ENCODE measurements at regions not wholly inside any gene's neighbourhood (a gene's known extent, or its start where the extent isn't known, plus 50 kb on each side); places are given as distances from the start of the nearest gene placed in this dataset.

- no peak for TF ChIP-seq CTCF (IDR thresholded peaks at IDR 0.05)
- TF ChIP-seq POLR2A (IDR thresholded peaks at IDR 0.05), result no peak
- DNase-seq (ENCODE audit: low spot score in 2 of 2), result peak in 1 of 2 donors; percentile 75
- WGBS, 2 donors, result 85 to 94% methylated on average over 6 of the region's 6 CpGs
- H3K4me3 ChIP-seq (ENCODE audit: low read depth, poor library complexity, severe bottlenecking), result no peak overlapping the region
- intact Hi-C loops (cut with DNase I; ENCODE audit: low total_unique reads), result no loop called here
These were observed 50.0 kb upstream of the RNU6ATAC start for GRCh38 chr9:134214386-134214765.

GRCh38 chr9:134214766-134215419 is 50.5 kb upstream of the RNU6ATAC start:
- 75 to 79% methylated on average over 22 of the region's 22 CpGs for WGBS, 2 donors
- no peak overlapping the region for H3K4me3 ChIP-seq (ENCODE audit: low read depth, poor library complexity, severe bottlenecking)
- TF ChIP-seq POLR2A (IDR thresholded peaks at IDR 0.05), result no peak
- TF ChIP-seq CTCF (IDR thresholded peaks at IDR 0.05), result no peak
- DNase-seq (ENCODE audit: low spot score in 2 of 2), result peak in 1 of 2 donors; percentile 83
- intact Hi-C loops (cut with DNase I; ENCODE audit: low total_unique reads), result no loop called here

DNA sequence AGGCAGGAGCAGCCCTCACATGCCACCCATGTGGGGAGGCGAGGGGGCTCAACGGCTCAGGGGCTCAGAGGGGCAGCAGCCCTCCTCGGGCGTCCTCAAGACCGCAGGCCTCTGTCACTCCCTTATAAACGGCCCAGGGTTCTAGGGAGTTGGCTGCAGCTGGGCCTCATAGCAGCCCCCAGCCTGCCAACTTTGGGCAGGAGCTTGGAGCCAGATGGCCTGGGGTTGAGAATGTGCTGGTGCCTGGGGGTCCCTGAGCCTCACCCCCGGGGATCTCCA is 51.0 kb upstream of the RNU6ATAC start:
- 45 to 71% methylated on average over 3 to 7 of the region's 7 CpGs for WGBS, 2 donors
- H3K4me3 ChIP-seq (ENCODE audit: low read depth, poor library complexity, severe bottlenecking), result no peak overlapping the region
- no peak for TF ChIP-seq POLR2A (IDR thresholded peaks at IDR 0.05)
- no peak for TF ChIP-seq CTCF (IDR thresholded peaks at IDR 0.05)
- DNase-seq (ENCODE audit: low spot score in 2 of 2), result no peak
- intact Hi-C loops (cut with DNase I; ENCODE audit: low total_unique reads), result no loop called here

GRCh38 chr9:134215699-134216448 is 51.5 kb upstream of the RNU6ATAC start:
- H3K4me3 ChIP-seq (ENCODE audit: low read depth, poor library complexity, severe bottlenecking), result no peak overlapping the region
- 68 to 80% methylated on average over 32 of the region's 32 CpGs for WGBS, 2 donors
- peak in 1 of 2 donors; percentile 84 for DNase-seq (ENCODE audit: low spot score in 2 of 2)
- intact Hi-C loops (cut with DNase I; ENCODE audit: low total_unique reads), result no loop called here
- no peak for TF ChIP-seq CTCF (IDR thresholded peaks at IDR 0.05)

DNA sequence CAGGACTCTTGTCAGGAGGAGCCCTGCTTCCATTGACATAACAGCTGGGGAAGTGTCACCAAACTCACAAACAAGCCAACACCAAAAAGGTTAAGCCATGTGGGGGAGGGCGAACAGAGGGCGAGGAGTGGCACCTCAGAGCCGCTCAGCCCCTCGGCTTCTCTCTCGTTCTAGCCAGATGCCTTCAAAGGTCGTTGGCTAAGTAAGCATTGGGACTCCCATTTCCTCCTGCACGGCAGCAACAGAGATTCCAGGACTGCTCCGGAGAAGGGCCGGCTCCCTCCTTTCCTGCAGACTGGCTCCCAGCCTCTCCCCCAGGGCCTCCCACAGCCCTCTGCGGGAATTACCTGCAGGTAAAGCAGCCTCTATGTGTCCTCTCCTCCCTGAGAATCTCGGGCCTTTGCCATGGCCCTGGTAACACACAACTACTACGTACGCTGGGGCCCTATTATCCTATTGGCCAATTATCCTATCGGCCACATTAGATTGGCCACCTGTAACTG is 52.1 kb upstream of the RNU6ATAC start:
- TF ChIP-seq POLR2A (IDR thresholded peaks at IDR 0.05), result no peak
- TF ChIP-seq CTCF (IDR thresholded peaks at IDR 0.05), result no peak
- WGBS, 2 donors, result 87 to 92% methylated on average over 14 of the region's 14 CpGs
- intact Hi-C loops (cut with DNase I; ENCODE audit: low total_unique reads), result no loop called here
- no peak overlapping the region for H3K4me3 ChIP-seq (ENCODE audit: low read depth, poor library complexity, severe bottlenecking)
- peak in 1 of 2 donors; percentile 84 for DNase-seq (ENCODE audit: low spot score in 2 of 2)
